ENCODE measurements at regions not wholly inside any gene's neighbourhood (a gene's known extent, or its start where the extent isn't known, plus 50 kb on each side); places are given as distances from the start of the nearest gene placed in this dataset.

GRCh38 chrX:57848857-57849256, 61.4 kb downstream of the ZXDA start:
- no peak for DNase-seq (ENCODE audit: low read depth)

DNA sequence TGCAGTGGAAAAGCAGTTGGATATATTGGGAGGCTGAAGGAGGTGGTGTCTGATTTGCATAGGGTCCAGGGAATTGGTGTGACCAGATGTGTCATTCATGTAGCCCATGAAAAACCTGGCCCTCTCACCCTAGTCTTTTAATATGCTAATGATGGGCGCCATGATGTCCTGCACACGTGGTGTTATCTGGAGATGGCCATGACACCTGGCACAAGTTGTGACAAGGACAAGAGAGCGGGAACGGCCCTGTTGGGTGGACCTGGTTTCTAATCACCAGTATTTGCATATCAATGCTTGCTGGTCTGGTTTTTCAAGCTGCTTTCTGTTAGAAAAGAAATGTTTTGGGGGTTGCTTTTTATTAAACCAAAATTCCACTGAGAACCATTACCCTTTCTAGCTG, 87.4 kb downstream of the ZXDA start:
- no peak for DNase-seq (ENCODE audit: low read depth)

DNA sequence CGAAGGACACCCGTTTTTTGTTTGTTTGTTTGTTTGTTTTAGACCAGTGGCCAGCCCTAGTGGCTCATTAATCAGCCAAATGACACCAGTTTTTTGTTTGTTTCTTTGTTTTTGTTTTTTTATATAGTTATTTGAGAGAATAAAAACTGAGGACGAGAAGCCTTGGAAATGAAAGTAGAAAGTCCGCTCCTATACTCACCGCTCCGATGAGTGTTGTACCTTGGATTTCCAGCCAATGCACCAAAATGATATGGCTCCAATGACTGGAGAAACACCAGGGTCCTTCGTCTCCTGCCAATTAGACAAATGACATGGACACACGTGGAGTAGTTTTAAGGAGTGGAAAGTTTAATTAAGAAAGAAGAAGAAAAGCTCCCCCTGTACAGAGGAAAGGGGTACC, 87.9 kb downstream of the ZXDA start:
- no peak for DNase-seq (ENCODE audit: low read depth)

DNA sequence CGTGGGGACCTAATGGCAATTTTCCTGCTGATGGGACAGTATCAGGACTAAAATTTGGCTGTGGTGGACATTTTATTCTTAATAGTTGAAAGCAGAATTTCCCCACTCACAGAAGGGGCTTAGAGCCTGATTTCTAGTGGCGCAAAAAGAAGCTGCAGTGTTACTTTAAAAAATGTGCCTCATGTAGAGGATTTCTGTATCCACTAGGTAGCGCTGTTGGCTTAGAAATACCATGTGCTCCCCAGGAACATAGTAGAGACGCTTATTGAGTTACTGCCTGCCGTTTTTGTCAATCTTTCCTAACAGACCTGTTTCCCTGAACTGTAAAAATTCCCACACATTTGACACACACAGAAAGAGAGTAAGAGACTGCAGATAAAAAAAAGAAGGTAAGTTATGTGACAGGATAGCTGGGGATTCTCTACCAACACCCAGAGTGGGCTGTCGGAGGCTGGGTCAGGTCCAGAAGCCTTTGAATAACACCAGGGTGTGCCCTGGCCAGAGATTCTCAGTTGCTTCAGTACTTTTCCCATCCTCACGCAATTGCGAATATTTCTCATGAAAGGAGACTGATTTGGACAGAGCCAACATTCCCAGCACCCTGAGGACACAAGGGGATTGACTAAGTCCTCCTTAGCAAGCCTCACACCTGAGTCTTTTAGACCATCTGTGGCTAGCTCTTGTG, 88.4 kb downstream of the ZXDA start:
- DNase-seq (ENCODE audit: low read depth): peak; percentile 10

- no peak for DNase-seq (ENCODE audit: low read depth)
Measured at GRCh38 chrX:57817302-57817701, 93.0 kb downstream of the ZXDA start.

DNA sequence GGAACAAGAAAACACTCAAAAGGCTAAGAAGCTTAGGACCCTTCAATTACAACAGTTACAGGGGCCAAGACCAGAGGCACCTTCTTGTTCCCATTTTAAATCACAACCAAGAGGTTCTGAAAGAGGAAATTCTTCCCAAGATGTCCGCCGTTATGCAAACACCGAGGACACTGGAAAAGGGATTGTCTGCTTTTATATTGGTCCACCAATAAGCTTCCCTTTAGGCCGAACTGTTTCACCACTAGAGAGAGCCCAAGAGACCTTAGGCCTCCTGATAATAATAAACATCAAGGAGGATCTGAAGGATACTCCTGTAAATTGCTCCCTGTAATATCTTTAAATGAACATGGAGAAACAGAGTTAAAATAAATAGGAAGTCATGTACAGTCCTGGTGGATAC, 92.6 kb upstream of the NLRP2B start:
- no peak for DNase-seq (ENCODE audit: low read depth)

DNA sequence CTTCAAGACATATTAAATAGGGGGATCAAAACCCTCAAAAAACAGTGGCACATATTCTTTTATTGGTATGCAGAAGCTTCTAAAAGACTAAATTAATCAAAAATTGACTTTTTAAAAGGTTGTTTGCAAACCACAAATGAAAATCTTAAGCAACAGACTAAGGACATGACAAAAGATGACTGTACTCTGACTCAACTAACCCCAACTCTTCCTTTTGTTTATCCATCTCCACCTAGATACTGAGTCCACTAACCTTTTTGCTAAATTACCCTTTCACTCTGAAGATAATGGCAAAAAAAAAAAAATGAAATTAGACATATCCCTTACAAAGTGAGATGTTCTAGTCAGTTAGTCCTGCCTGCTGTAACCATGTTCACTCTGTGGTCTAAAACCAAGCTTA, 91.6 kb upstream of the NLRP2B start:
- no peak for DNase-seq (ENCODE audit: low read depth)

DNA sequence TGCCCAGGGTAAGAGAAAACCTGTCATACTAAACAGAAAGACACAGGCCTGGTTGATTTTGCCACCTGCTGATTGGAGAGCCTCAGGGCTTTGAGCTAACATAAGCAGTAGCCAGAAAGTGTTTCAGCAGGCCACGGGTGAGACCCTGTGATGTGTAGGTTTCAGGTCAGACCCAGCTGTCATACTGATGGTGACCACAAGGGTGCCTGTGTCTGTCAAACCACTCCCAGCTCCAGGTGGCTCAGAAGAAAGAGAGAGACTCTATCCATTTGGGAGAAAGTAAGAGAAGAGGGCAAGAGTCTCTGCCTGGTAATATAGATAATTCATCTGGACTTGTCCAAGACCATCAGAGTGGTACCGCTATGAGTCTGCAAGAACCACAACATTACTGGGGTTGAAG, 72.8 kb upstream of the NLRP2B start:
- no peak for DNase-seq (ENCODE audit: low read depth)

DNA sequence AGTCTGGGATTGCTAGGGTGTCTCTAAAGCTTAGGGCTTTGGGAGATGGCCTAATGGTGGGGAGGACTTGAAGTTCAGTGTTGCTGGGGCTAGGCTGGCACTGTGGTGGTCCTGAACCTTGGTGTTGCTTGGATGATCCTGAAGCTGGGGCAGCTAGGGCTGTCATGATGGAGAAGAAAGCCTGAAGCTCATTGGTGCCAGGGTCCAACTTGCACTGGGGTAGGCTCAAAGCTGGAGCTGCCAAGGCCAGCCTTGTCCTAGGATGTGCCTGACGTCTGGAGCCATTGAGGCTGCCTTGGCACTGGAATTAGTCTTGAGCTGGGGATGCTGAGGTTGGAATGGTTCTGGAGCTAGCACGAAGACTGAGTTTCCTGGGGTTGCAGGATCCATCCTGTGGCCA, 61.0 kb upstream of the NLRP2B start:
- no peak for DNase-seq (ENCODE audit: low read depth)

DNA sequence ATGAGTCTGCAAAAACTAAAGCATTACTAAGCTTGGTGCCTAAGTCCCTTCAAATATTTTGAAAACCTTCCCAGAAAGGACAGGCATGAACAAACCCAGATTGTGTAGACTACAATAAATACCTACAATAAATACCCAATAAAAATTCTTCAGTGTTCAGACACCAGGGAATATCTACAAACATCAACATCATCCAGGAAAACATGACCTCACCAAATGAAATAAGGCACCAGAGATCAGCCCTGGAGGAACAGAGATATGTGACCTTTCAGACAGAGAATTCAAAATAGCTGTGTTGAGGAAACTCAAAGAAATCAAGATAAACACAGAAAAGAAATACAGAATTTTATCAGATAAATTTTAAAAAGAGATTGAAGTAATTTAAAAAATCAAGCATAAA, 57.8 kb upstream of the NLRP2B start:
- DNase-seq (ENCODE audit: low read depth): no peak
